ENCODE measurements at regions not wholly inside any gene's neighbourhood (a gene's known extent, or its start where the extent isn't known, plus 50 kb on each side); places are given as distances from the start of the nearest gene placed in this dataset.
"Not testable (repeated sequence)": the region's sequence is repeated elsewhere in the genome, so short reads cannot be mapped to it uniquely, and the experiment has no call there.

- no peak for TF ChIP-seq CTCF (IDR thresholded peaks at IDR 0.05; ENCODE audit: insufficient read depth, low read depth, low read length)
- POLR2A ChIA-PET, result no interaction called here
- H3K27me3 ChIP-seq (ENCODE audit: control insufficient read depth, insufficient read depth, low read length), result no peaks in the 10 kb centered on the region
Observed at GRCh38 chr1:95641386-95641785, 407.4 kb downstream of the RWDD3 start.

GRCh38 chr1:95642035-95642434 lies 408.0 kb downstream of the RWDD3 start:
- H3K4me3 ChIP-seq (ENCODE audit: low read depth, low read length), result no peak overlapping the region
- H3K27me3 ChIP-seq (ENCODE audit: control insufficient read depth, insufficient read depth, low read length), result no peaks in the 10 kb centered on the region
- H3K36me3 ChIP-seq (ENCODE audit: control insufficient read depth, insufficient read depth, low read length), result no peaks in the 10 kb centered on the region
- DNase-seq (ENCODE audit: low read depth), result no peak
- POLR2A ChIA-PET, result no interaction called here
- CTCF ChIA-PET, result no interaction called here
- no peak for TF ChIP-seq CTCF (IDR thresholded peaks at IDR 0.05; ENCODE audit: insufficient read depth, low read depth, low read length)

More at GRCh38 chr1:95641386-95641785, 407.4 kb downstream of the RWDD3 start:
- DNase-seq (ENCODE audit: low read depth), result no peak
- Histone ChIP-seq H3K4me3 (ENCODE audit: low read depth, low read length) (no peak overlapping the region), H3K36me3 (ENCODE audit: control insufficient read depth, insufficient read depth, low read length) (no peaks in the 10 kb centered on the region)
- CTCF ChIA-PET, result no interaction called here

GRCh38 chr1:95643071-95643470 lies 409.1 kb downstream of the RWDD3 start:
- DNase-seq (ENCODE audit: low read depth), result no peak
- TF ChIP-seq CTCF (IDR thresholded peaks at IDR 0.05; ENCODE audit: insufficient read depth, low read depth, low read length), result no peak
- H3K4me3 ChIP-seq (ENCODE audit: low read depth, low read length), result no peak overlapping the region
- H3K36me3 ChIP-seq (ENCODE audit: control insufficient read depth, insufficient read depth, low read length), result no peaks in the 10 kb centered on the region
- ChIA-PET CTCF (no interaction called here), POLR2A (no interaction called here)
- no peaks in the 10 kb centered on the region for H3K27me3 ChIP-seq (ENCODE audit: control insufficient read depth, insufficient read depth, low read length)

GRCh38 chr1:95645126-95645525 lies 411.1 kb downstream of the RWDD3 start:
- CTCF ChIA-PET; H3K36me3 ChIP-seq (ENCODE audit: control insufficient read depth, insufficient read depth, low read length); DNase-seq (ENCODE audit: low read depth); H3K27me3 ChIP-seq (ENCODE audit: control insufficient read depth, insufficient read depth, low read length); H3K4me3 ChIP-seq (ENCODE audit: low read depth, low read length); POLR2A ChIA-PET: not testable (repeated sequence)

GRCh38 chr1:95650631-95651030 lies 416.6 kb downstream of the RWDD3 start:
- Histone ChIP-seq H3K36me3 (ENCODE audit: control insufficient read depth, insufficient read depth, low read length) (no peaks in the 10 kb centered on the region), H3K27me3 (ENCODE audit: control insufficient read depth, insufficient read depth, low read length) (no peaks in the 10 kb centered on the region), H3K4me3 (ENCODE audit: low read depth, low read length) (no peak overlapping the region)
- DNase-seq (ENCODE audit: low read depth), result no peak
- CTCF ChIA-PET, result no interaction called here
- POLR2A ChIA-PET, result no interaction called here
- TF ChIP-seq CTCF (IDR thresholded peaks at IDR 0.05; ENCODE audit: insufficient read depth, low read depth, low read length), result no peak

- Histone ChIP-seq H3K36me3 (ENCODE audit: control insufficient read depth, insufficient read depth, low read length) (no peaks in the 10 kb centered on the region), H3K4me3 (ENCODE audit: low read depth, low read length) (no peak overlapping the region), H3K27me3 (ENCODE audit: control insufficient read depth, insufficient read depth, low read length) (no peaks in the 10 kb centered on the region)
- no peak for DNase-seq (ENCODE audit: low read depth)
- ChIA-PET POLR2A (interaction anchor here (0.7 kb wide), 1 partner anchor 68 kb away, joined by 4 read pairs; no protein-coding TSS in a partner anchor), CTCF (no interaction called here)
- no peak for TF ChIP-seq CTCF (IDR thresholded peaks at IDR 0.05; ENCODE audit: insufficient read depth, low read depth, low read length)
Observed at GRCh38 chr1:95652423-95652965, 418.5 kb downstream of the RWDD3 start.

Measured in BJ (cell line).